WTC11 (cell line): ENCODE measurements at regions not wholly inside any gene's neighbourhood (a gene's known extent, or its start where the extent isn't known, plus 50 kb on each side); places are given as distances from the start of the nearest gene placed in this dataset.

Experiments
- ATAC-seq: fragments of 200-7000 bp; cut with Tn5 transposase; 2 replicates; pipeline ENCODE4 v1.10.0; 2021; ENCODE audit warnings: mild to moderate bottlenecking, moderate library complexity
- CTCF ChIA-PET: fragments of 300-600 bp; sonication (Branson Sonifier 250); formaldehyde crosslinking; loops from one replicate; lab custom pipeline; 2021; ENCODE audit warnings: antibody characterized with exemption; lab: Charles Lee
- POLR2A ChIA-PET: fragments of 350-600 bp; sonication (Branson Sonifier 250); formaldehyde crosslinking; loops from one replicate; lab custom pipeline; 2021; ENCODE audit warnings: antibody characterized with exemption; lab: Charles Lee
- DNase-seq: peaks from one replicate; pipeline ENCODE4 v3.0.0; 2021; ENCODE audit warnings: low spot score
- H3K27ac Mint-ChIP-seq: 2 replicates; pipeline ENCODE4 v1.8.0; 2021; ENCODE audit warnings: mixed read lengths
- H3K27me3 Mint-ChIP-seq: 2 replicates; pipeline ENCODE4 v1.8.0; 2021; ENCODE audit warnings: low read depth, mild to moderate bottlenecking, moderate library complexity, mixed read lengths
- H3K36me3 Mint-ChIP-seq: 2 replicates; pipeline ENCODE4 v1.8.0; 2021; ENCODE audit warnings: mixed read lengths
- H3K4me1 Mint-ChIP-seq: 2 replicates; pipeline ENCODE4 v1.8.0; 2022; ENCODE audit warnings: mixed read lengths
- H3K4me3 Mint-ChIP-seq: 2 replicates; pipeline ENCODE4 v1.8.0; 2021; ENCODE audit warnings: mild to moderate bottlenecking, moderate library complexity, mixed read lengths
- H3K9me3 Mint-ChIP-seq: 2 replicates; pipeline ENCODE4 v1.8.0; 2021; ENCODE audit warnings: mixed read lengths
- CREB1 ChIP-seq: sonication (generic); formaldehyde crosslinking; IDR thresholded peaks from 2 replicates; pipeline ENCODE4 v1.8.0; 2023; ENCODE audit warnings: mild to moderate bottlenecking, missing genetic modification reagents
- FOXJ3 ChIP-seq: sonication (generic); formaldehyde crosslinking; IDR thresholded peaks from 2 replicates; pipeline ENCODE4 v1.9.0; 2021; ENCODE audit warnings: missing genetic modification reagents, mild to moderate bottlenecking, borderline replicate concordance
- FOXK1 ChIP-seq: sonication (generic); formaldehyde crosslinking; IDR thresholded peaks from 2 replicates; pipeline ENCODE4 v1.8.0; 2022; ENCODE audit warnings: mild to moderate bottlenecking, moderate library complexity, missing genetic modification reagents
- GABPB1 ChIP-seq: sonication (generic); formaldehyde crosslinking; IDR thresholded peaks from 2 replicates; pipeline ENCODE4 v1.8.1; 2023; ENCODE audit warnings: mild to moderate bottlenecking, missing genetic modification reagents
- JAZF1 ChIP-seq: fragments of 250-450 bp; sonication (Bioruptor Pico); IDR thresholded peaks from 2 replicates; pipeline ENCODE4 v1.9.0; 2021; ENCODE audit warnings: moderate library complexity, mild to moderate bottlenecking, inconsistent platforms
- MYBL2 ChIP-seq: sonication (generic); formaldehyde crosslinking; IDR thresholded peaks from 2 replicates; pipeline ENCODE4 v1.8.1; 2023; ENCODE audit warnings: mild to moderate bottlenecking, moderate library complexity, missing genetic modification reagents
- NR1H2 ChIP-seq: sonication (generic); formaldehyde crosslinking; IDR thresholded peaks from 2 replicates; pipeline ENCODE4 v1.9.0; 2021; ENCODE audit warnings: mild to moderate bottlenecking, moderate library complexity, missing genetic modification reagents
- NR2C2 ChIP-seq: sonication (generic); formaldehyde crosslinking; IDR thresholded peaks from 2 replicates; pipeline ENCODE4 v1.8.0; 2022; ENCODE audit warnings: mild to moderate bottlenecking, missing genetic modification reagents
- TP53 ChIP-seq: sonication (generic); formaldehyde crosslinking; IDR thresholded peaks from 2 replicates; pipeline ENCODE4 v1.8.1; 2023; ENCODE audit warnings: mild to moderate bottlenecking, missing genetic modification reagents
- ZNF263 ChIP-seq: sonication (generic); formaldehyde crosslinking; IDR thresholded peaks from 2 replicates; pipeline ENCODE4 v1.8.1; 2022; ENCODE audit warnings: low read depth, mild to moderate bottlenecking, moderate library complexity, missing genetic modification reagents
- ZNF671 ChIP-seq: fragments of 250-450 bp; sonication (Bioruptor Pico); IDR thresholded peaks from 2 replicates; pipeline ENCODE4 v1.8.0; 2021; ENCODE audit warnings: mild to moderate bottlenecking
- TF ChIP-seq, protein P1 (sequence below): sonication (generic); formaldehyde crosslinking; IDR thresholded peaks from 2 replicates; pipeline ENCODE4 v1.8.1; 2023; ENCODE audit warnings: mild to moderate bottlenecking, missing genetic modification reagents
- TF ChIP-seq, protein P2 (sequence below): sonication (generic); formaldehyde crosslinking; IDR thresholded peaks from 2 replicates; pipeline ENCODE4 v1.8.1; 2023; ENCODE audit warnings: mild to moderate bottlenecking, missing genetic modification reagents, moderate library complexity
- TF ChIP-seq, protein P3 (sequence below): sonication (generic); formaldehyde crosslinking; IDR thresholded peaks from 2 replicates; pipeline ENCODE4 v1.8.1; 2022; ENCODE audit warnings: missing genetic modification reagents, borderline replicate concordance
- TF ChIP-seq, protein P4 (sequence below): sonication (generic); formaldehyde crosslinking; conservative IDR thresholded peaks from 2 replicates; pipeline ENCODE4 v1.8.1; 2023; ENCODE audit warnings: mild to moderate bottlenecking, low read depth, missing genetic modification reagents, moderate library complexity
- TF ChIP-seq, protein P5 (sequence below): sonication (generic); formaldehyde crosslinking; IDR thresholded peaks from 2 replicates; pipeline ENCODE4 v1.8.0; 2022; ENCODE audit warnings: mild to moderate bottlenecking, missing genetic modification reagents

DNA sequence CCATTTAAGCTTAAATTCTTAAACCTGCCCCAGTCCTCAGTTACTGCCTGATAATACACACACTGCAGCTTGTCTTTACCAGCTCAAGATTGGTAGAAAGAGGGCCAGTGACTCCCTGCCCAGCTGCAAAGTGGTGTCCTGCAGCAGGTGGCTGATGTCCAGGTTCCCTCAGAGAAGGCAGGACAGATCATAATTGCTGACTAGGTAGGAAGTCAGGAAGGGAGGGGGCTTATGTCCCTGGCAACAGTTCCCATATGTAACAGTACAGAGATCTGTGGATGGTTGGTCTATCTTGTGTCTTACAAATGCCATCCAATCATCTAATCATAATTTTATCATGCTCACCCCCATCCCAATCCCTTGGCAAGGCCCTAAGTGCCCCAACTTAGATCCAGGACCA is 492.1 kb upstream of the PPP2R3A start:
- TF ChIP-seq ZNF671 (CRISPR knock-in tag) (no peak), GABPB1 (CRISPR knock-in tag) (no peak), FOXJ3 (CRISPR knock-in tag) (no peak), NR1H2 (no peak), TP53 (CRISPR knock-in tag) (no peak)
- no peak for DNase-seq
- ChIA-PET CTCF (no interaction called here), POLR2A (no interaction called here)
- Mint-ChIP-seq H3K4me3 (no peak overlapping the region), H3K4me1 (no peaks in the 10 kb centered on the region), H3K36me3 (no peaks in the 10 kb centered on the region), H3K27ac (no peak overlapping the region), H3K9me3 (no peaks in the 10 kb centered on the region), H3K27me3 (no peaks in the 10 kb centered on the region)
- ATAC-seq = no peak

DNA sequence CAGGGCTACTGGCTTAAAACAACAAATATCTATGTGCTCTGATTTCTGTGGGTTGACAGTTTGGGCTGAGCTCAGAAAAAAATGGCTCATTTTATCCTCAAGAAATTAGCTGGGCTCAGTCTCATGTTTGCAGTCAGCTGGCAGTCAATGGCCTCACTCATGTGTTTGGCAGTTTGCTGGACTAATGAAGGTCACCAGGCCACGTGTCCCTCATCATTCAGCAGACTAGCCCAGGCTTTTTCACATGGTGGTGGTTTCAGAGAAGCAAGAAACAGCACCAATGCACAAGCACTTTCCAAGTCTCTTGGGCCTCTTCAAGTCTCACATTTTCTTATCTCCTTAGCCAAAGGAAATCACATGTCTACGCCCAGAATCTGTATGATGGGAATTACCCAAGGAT is 478.3 kb upstream of the PPP2R3A start:
- Mint-ChIP-seq H3K4me1 (peaks cover 6% of the 10 kb centered on the region), H3K27ac (no peak overlapping the region), H3K27me3 (no peaks in the 10 kb centered on the region), H3K9me3 (no peaks in the 10 kb centered on the region), H3K4me3 (no peak overlapping the region), H3K36me3 (no peaks in the 10 kb centered on the region)
- ChIA-PET CTCF (interaction anchor here (0.7 to 2.1 kb wide), 2 partner anchors 101 to 692 kb away, joined by 4 to 8 read pairs; partner anchors contain the start of gene EPHB1), POLR2A (no interaction called here)
- DNase-seq = no peak
- TF ChIP-seq, protein P1, sequence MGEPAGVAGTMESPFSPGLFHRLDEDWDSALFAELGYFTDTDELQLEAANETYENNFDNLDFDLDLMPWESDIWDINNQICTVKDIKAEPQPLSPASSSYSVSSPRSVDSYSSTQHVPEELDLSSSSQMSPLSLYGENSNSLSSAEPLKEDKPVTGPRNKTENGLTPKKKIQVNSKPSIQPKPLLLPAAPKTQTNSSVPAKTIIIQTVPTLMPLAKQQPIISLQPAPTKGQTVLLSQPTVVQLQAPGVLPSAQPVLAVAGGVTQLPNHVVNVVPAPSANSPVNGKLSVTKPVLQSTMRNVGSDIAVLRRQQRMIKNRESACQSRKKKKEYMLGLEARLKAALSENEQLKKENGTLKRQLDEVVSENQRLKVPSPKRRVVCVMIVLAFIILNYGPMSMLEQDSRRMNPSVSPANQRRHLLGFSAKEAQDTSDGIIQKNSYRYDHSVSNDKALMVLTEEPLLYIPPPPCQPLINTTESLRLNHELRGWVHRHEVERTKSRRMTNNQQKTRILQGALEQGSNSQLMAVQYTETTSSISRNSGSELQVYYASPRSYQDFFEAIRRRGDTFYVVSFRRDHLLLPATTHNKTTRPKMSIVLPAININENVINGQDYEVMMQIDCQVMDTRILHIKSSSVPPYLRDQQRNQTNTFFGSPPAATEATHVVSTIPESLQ (CRISPR knock-in tag) = no peak
- no peak for TF ChIP-seq MYBL2 (CRISPR knock-in tag)
- TF ChIP-seq JAZF1 = no peak
- TF ChIP-seq FOXK1 (CRISPR knock-in tag) = no peak
- TF ChIP-seq, protein P2, sequence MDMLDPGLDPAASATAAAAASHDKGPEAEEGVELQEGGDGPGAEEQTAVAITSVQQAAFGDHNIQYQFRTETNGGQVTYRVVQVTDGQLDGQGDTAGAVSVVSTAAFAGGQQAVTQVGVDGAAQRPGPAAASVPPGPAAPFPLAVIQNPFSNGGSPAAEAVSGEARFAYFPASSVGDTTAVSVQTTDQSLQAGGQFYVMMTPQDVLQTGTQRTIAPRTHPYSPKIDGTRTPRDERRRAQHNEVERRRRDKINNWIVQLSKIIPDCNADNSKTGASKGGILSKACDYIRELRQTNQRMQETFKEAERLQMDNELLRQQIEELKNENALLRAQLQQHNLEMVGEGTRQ (CRISPR knock-in tag) = no peak
- TF ChIP-seq, protein P3, sequence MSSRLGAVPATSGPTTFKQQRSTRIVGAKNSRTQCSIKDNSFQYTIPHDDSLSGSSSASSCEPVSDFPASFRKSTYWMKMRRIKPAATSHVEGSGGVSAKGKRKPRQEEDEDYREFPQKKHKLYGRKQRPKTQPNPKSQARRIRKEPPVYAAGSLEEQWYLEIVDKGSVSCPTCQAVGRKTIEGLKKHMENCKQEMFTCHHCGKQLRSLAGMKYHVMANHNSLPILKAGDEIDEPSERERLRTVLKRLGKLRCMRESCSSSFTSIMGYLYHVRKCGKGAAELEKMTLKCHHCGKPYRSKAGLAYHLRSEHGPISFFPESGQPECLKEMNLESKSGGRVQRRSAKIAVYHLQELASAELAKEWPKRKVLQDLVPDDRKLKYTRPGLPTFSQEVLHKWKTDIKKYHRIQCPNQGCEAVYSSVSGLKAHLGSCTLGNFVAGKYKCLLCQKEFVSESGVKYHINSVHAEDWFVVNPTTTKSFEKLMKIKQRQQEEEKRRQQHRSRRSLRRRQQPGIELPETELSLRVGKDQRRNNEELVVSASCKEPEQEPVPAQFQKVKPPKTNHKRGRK (CRISPR knock-in tag) = no peak
- TF ChIP-seq FOXJ3 (CRISPR knock-in tag) = no peak
- no peak for TF ChIP-seq CREB1 (CRISPR knock-in tag)
- no peak for TF ChIP-seq ZNF263 (CRISPR knock-in tag)
- TF ChIP-seq, protein P4, sequence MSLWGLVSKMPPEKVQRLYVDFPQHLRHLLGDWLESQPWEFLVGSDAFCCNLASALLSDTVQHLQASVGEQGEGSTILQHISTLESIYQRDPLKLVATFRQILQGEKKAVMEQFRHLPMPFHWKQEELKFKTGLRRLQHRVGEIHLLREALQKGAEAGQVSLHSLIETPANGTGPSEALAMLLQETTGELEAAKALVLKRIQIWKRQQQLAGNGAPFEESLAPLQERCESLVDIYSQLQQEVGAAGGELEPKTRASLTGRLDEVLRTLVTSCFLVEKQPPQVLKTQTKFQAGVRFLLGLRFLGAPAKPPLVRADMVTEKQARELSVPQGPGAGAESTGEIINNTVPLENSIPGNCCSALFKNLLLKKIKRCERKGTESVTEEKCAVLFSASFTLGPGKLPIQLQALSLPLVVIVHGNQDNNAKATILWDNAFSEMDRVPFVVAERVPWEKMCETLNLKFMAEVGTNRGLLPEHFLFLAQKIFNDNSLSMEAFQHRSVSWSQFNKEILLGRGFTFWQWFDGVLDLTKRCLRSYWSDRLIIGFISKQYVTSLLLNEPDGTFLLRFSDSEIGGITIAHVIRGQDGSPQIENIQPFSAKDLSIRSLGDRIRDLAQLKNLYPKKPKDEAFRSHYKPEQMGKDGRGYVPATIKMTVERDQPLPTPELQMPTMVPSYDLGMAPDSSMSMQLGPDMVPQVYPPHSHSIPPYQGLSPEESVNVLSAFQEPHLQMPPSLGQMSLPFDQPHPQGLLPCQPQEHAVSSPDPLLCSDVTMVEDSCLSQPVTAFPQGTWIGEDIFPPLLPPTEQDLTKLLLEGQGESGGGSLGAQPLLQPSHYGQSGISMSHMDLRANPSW (CRISPR knock-in tag) = no peak
- TF ChIP-seq NR2C2 (CRISPR knock-in tag) = no peak
- TF ChIP-seq, protein P5, sequence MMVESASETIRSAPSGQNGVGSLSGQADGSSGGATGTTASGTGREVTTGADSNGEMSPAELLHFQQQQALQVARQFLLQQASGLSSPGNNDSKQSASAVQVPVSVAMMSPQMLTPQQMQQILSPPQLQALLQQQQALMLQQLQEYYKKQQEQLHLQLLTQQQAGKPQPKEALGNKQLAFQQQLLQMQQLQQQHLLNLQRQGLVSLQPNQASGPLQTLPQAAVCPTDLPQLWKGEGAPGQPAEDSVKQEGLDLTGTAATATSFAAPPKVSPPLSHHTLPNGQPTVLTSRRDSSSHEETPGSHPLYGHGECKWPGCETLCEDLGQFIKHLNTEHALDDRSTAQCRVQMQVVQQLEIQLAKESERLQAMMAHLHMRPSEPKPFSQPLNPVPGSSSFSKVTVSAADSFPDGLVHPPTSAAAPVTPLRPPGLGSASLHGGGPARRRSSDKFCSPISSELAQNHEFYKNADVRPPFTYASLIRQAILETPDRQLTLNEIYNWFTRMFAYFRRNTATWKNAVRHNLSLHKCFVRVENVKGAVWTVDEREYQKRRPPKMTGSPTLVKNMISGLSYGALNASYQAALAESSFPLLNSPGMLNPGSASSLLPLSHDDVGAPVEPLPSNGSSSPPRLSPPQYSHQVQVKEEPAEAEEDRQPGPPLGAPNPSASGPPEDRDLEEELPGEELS (CRISPR knock-in tag) = no peak
- TF ChIP-seq TP53 (CRISPR knock-in tag) = no peak
- ATAC-seq = no peak
